Amniotic epithelial cell (primary cell): ENCODE measurements at regions not wholly inside any gene's neighbourhood (a gene's known extent, or its start where the extent isn't known, plus 50 kb on each side); places are given as distances from the start of the nearest gene placed in this dataset.

Experiments used
- DNase-seq: peaks from one replicate; pipeline ENCODE4 v3.0.0-alpha.2; 2010; ENCODE audit warnings: low read depth

DNA sequence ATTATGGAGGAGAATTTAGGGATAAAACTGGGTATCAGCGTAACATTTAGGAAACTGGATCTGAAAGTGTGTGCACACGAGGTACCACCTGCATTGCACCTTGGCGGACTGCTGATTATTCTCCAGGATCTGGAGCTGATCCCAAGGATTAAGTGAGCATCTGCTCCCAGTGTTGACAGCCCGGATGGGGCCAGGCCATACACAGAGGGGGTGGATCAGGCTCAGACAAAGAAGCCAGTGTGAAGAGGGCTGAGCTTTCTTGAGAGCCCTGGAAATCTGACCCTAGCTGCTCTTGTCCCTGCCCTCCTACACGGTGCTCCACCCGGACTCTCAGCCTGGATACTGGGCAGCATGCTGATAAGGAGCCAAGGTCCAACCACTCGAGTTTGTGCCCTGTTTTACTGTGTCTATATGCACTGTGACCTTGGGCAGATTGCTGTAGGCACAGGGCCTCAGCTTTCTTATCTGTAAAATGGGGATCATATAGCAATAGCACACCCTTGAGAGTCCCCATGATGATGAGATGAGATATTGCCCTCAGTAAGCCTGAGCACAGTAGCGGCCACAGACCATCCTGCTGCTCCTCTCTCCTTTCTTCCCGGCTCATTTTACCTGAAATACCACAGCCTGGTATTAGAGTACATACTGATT lies 396.8 kb upstream of the CELF4 start:
- DNase-seq: no peak

GRCh38 chr18:37958499-37958898 lies 392.9 kb upstream of the CELF4 start:
- DNase-seq: no peak

GRCh38 chr18:37956902-37957301 lies 391.3 kb upstream of the CELF4 start:
- DNase-seq: no peak

- no peak for DNase-seq
Measured at GRCh38 chr18:37956020-37956419, 390.4 kb upstream of the CELF4 start.

DNA sequence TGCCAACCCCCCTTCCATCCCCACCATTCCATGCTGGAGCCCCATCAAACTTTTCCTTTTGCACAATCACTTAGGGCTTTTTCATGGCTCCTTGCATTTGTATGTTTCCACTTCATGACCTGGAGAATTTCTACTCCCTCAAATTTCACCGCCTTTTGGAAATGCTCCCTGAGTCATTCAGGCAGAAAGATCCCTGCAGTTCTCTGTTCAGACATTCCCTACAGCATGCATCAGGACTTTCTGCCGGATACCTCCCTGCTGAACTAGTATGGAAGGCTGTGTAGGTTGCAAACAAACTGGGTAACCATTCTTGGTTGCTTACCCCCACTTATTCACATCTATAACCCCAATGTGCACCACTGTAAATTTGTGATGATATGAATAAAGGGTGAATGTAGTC lies 389.6 kb upstream of the CELF4 start:
- DNase-seq: no peak

- no peak for DNase-seq
Measured at GRCh38 chr18:37953876-37954275, 388.3 kb upstream of the CELF4 start.

- no peak for DNase-seq
Measured at GRCh38 chr18:37948471-37948870, 382.9 kb upstream of the CELF4 start.

- no peak for DNase-seq
Measured at GRCh38 chr18:37946324-37946723, 380.7 kb upstream of the CELF4 start.

DNA sequence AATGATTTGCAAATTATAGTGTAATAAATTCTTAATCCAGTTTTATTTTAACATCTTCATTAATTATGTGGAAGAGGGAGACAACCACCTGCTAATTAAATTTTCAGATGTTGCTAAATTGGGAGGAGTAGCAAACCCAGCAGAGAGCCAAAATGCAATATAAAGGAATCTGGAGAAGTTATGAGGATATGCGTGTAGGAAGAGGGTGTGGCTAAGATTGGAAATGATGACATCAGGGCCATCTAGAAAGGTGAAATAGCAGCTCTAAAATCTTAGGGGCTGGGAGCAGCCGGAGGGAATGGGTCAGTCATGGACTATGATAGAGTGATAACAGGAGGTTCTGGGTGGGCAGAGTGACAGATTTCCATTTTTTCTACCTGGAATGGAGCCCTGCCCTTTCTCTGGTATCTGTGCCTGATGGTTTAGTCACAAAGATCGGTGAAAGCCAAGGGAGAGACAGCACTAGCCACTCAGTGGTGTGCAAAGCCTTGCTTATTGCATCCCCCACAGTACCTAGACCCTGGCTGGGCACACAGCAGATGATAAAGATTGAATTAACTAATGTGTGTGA lies 379.2 kb upstream of the CELF4 start:
- no peak for DNase-seq

DNA sequence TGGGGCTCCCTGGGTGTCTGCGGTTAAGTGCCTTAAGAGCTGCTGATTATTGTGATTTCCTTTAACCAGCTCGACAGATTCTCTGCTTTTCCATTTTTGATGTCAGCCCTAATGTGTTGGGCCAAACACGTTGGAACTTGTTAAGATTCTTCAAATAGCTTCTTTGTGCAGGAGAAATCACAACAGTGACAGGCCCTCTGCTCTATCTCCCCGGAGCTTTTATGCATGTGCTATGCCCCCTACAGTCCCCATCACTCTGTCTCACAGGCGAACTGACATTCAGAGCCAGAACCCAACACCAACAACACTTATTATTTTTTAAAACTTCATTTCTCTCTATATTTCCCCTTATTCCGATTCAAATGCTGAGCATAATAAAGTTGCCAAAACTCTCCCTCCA lies 371.7 kb upstream of the CELF4 start:
- no peak for DNase-seq

- no peak for DNase-seq
Measured at GRCh38 chr18:37935086-37935485, 369.5 kb upstream of the CELF4 start.

- DNase-seq: no peak
Measured at GRCh38 chr18:37930640-37931039, 365.0 kb upstream of the CELF4 start.

DNA sequence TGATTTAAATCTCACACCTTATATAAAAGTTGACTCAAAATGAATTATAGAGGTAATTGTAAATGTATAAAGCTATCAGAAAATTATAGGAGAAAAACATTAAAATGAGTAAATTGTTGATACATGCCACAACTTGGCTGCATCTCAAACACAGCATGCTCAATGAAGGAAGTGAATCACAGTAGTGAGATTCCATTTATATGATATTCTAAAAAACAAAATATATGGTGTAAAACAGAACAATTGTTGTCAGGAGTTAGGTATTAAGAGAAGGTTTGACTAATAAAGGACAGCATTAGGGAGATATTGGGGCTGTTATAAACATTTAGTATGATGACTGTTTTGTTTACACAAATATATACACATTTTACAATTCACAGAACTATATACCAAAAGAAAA lies 356.6 kb upstream of the CELF4 start:
- no peak for DNase-seq

DNA sequence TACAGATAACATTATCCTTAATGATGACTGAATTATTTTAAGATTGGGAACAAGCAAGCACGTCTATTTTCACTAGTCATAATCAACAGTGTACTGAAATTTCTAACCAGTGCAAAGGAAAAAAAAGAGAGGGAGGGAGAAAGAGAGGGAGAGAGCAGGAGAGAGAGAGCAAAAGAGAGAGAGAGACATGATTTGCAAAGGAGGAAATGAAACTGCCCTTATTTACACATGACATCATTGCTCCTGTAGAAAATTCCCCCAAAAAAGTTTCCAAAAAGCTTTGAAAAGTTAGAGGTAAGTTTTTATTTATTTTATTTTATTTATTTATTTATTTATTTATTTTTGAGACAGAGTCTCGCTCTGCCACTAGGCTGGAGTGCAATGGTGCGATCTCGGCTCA lies 355.3 kb upstream of the CELF4 start:
- DNase-seq: no peak

DNA sequence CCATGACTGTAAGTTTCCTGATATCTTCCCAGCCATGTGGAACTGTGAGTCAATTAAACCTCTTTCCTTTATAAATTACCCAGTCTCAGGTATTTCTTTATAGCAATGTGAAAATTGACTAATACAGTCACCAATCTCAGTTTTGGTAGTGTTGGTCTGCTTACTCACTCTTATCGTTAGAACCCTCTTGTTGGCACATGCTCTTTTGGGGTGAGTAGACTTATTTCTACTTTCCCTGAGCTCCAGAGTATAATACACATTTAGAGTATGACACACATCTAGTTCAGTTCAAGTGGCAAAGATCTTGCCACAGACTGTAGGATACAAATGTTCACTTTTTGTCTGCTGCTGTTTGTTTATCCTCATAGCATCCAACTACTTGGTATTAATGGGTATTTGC lies 347.5 kb upstream of the CELF4 start:
- no peak for DNase-seq

- no peak for DNase-seq
Measured at GRCh38 chr18:37902344-37902743, 336.7 kb upstream of the CELF4 start.

DNA sequence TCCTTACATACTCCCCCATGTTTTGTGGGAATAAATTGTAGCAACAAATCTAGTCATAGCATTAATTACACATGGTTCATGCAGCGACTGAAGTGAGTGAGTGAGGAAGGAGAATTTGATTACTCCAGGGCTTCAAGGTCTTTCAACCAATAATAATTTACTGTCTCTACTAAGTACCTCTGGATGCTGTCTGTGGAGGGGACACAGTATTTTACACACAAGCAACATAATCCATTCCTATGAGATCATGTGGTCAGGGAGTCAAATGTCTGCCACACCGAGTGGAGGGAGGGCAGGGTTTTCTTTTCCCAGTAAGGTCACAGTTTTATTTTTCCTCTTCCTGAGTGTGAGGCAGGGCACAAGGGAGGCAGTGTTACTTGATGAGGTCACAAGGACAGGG lies 334.7 kb upstream of the CELF4 start:
- no peak for DNase-seq

DNA sequence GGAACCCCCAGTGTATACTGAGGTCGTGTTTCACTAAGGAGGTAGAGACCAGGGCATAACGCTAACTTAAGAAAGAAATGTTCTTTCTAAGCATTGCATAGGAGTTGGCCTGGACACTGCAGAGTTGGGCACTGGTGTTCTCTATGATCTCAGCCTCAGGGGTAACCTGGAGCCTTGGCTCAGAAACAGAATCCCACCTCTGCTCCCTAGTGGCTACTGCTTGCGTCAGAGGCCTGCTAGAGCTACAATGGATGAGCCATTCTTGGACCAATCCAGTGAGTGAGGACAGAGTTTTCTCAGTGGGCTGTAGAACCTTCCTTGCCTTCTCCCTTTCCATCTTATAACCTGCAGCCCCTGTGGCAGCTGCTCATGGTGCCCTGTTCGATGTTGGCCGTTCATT lies 324.4 kb upstream of the CELF4 start:
- no peak for DNase-seq

GRCh38 chr18:37874721-37875120 lies 309.1 kb upstream of the CELF4 start:
- no peak for DNase-seq

DNA sequence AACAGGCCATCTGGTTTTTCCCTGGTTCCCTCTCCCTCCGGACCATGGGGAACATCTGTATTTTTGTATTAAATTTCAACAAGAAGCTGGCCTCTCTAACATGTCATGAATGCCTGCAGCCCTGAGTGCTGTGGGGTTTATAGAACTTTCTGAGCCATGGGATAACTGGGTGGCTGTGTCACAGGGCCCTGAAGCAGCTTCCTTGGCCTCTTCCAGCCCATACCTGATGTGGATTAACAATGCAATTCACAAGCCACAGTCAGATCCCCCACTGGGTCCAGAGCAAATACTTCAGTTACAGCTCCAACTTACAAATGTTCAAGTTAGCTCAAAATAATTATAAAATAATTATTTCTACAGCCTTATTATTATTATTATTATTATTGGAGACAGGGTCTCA lies 307.8 kb upstream of the CELF4 start:
- DNase-seq: no peak

DNA sequence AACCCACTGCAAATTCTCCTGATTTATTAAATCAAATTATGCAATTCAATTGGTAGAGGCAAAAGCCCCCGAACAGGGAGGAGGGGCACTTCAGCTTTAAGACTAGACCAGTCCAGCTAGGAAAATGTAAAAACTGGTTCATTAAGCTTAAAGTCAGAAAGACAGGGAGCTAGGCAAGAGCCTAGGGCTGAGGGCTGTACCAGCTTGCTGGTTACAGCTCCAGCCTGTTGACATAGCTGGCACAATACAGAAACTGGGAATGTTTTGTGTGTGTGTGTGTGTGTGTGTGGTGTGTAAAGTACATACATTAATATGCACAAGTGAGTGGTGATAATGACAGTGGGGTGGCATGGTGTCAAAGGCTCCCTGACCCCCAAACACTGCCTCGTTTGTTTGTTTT lies 307.0 kb upstream of the CELF4 start:
- no peak for DNase-seq

DNA sequence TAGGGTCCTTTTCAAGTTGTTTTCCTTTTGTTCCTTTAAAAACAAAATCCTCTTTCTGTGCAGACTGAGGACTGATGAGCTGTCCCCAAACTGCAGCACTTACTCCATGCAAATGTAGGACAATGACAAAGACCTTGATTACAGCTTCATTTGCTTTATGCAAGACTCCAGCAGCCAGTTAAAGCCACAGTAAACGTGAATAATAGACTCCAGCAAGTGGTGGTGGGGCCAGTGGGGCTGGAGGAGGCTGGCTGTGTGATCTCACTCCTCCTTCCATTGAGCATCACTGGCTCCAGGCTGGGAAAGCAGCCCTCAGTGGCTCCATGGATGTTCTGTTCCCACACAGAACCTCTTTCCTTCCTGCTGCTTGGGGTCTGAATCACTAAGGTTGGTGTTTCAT lies 306.0 kb upstream of the CELF4 start:
- no peak for DNase-seq

- DNase-seq: no peak
Measured at GRCh38 chr18:37869051-37869450, 303.5 kb upstream of the CELF4 start.

DNA sequence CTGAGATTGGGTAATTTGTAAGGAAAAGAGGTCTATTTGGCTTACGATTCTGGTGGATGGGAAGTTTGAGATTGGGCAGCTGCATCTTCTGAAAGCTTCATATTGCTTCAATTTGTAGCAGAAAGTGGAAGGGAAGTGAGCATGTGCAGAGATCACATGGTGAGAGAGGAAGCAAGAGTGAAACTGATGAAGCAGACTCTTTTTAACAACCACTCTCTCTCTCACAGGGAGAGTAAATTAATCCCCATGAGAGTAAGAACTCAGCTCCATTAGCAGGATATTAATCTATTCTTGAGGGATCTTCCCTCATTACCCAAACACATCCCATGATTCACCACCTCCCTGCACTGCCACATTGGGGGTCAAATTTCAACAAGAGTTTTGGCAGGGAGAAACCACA lies 298.5 kb upstream of the CELF4 start:
- no peak for DNase-seq

DNA sequence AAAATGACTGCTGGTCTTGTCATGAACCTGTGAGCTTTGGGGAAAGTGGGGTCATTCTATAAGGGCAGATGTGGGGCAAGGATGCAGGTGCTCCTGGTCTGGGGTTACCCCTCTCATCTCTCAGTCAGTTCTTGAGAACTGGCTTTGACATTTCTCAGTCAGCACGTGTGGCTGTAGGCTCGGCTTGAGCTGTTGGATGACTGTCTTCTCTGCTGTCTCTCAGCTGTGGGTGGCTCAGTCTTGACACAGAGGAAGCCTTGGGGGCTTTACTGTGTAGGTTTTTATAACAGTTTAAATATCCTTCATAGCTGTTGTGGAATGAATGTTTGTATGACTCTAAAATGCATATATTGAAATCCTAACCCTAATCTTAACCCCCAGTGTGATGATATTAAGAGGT lies 296.4 kb upstream of the CELF4 start:
- DNase-seq: no peak
